Pulmonary artery endothelial cell (primary cell): ENCODE measurements at regions not wholly inside any gene's neighbourhood (a gene's known extent, or its start where the extent isn't known, plus 50 kb on each side); places are given as distances from the start of the nearest gene placed in this dataset.
"Not testable (repeated sequence)": the region's sequence is repeated elsewhere in the genome, so short reads cannot be mapped to it uniquely, and the experiment has no call there.

Experiments used
- DNase-seq: peaks from one replicate; pipeline ENCODE4 v3.0.0-alpha.2; 2011; ENCODE audit warnings: low read depth, low spot score

DNA sequence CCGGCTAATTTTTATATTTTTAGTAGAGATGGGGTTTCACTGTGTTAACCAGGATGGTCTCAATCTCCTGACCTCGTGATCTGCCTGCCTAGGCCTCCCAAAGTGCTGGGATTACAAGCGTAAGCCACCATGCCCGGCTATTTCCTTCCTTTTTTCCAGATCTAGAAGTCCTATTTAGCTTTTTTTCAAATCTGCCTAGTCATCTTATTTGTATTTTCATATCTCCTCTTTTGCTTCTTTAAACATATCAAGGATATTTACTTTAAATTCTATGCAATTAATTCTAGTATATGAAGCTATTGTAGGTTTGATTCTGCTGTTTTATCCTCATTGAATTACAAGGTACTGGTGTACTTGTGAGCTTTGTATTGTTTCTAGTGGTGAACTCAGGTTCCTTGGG is 119.1 kb downstream of the MACIR start:
- DNase-seq, result not testable (repeated sequence)

DNA sequence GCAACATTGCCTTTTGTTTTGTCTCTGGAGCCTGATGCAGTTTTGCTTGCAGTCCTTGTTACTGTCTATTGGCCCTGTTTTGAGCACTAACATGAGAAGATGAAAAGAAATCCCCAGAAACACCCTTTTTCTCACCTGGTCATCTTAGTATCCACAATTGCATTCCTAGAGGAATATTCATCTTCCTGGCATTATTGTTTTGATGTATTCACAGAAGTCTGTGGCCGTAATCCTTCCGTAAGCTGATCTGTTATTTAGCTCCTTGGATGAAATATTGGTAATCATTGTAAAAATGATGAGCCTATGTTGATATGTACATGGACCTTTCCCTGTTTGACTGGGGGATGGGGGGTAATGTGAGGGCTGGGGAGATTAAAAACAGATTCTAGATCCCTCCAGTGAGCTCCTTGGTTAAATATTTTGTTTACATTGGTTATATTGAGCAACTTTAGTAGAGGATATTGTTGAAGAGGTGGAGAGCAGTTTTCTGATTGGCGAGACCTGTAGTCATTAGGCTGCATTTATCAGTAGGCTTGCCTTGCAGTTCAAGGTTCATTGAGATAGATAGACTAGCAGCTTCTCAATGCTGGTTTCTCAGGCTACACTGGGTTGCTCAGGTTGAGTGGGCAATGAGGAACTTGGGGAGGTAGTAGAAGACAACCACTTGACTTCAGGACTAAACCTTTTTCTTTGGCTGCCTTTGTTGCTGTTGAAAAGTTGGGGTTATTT is 117.5 kb downstream of the MACIR start:
- DNase-seq, result no peak

DNA sequence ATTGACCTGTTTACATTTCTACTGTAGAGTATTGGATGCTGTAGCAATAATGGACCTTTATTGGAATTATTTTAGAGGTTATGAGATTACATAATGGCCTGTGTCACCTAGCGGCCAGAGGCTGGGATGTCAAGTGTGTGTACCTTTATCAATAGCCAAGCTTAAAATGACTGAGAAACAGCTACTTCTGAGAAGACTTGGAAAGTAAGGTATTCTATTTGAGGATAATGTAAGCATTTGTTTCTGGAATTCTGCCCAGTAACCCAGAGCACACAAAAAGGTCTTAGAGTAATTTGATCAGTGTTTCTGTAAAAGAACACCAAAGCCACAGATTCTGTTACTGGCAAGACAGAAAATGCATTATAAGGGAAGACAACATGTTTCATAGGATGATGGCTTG is 116.8 kb downstream of the MACIR start:
- no peak for DNase-seq

DNA sequence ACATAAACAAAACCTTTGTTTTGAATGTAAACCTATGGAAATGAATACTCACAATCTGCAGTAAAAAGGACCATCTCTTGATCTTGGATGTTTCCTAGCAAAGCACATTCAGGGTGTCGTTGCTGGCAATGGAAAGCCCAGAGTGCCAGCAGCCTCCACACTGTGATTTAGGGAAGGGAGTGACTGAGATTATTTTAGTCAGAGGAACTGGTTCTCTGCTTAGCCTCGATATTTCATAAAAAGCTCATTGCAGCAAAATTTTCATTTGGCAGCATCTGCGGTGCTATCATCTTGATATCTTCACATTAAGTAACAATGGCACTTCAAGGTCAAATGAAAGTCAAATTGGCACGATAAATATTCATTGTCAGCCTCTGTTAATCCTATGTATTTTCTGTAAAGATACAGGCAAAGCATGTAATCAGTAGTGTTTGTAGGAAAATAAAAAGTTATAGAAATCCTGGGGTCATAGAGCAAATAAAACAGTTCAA is 116.0 kb downstream of the MACIR start:
- DNase-seq, result no peak

DNA sequence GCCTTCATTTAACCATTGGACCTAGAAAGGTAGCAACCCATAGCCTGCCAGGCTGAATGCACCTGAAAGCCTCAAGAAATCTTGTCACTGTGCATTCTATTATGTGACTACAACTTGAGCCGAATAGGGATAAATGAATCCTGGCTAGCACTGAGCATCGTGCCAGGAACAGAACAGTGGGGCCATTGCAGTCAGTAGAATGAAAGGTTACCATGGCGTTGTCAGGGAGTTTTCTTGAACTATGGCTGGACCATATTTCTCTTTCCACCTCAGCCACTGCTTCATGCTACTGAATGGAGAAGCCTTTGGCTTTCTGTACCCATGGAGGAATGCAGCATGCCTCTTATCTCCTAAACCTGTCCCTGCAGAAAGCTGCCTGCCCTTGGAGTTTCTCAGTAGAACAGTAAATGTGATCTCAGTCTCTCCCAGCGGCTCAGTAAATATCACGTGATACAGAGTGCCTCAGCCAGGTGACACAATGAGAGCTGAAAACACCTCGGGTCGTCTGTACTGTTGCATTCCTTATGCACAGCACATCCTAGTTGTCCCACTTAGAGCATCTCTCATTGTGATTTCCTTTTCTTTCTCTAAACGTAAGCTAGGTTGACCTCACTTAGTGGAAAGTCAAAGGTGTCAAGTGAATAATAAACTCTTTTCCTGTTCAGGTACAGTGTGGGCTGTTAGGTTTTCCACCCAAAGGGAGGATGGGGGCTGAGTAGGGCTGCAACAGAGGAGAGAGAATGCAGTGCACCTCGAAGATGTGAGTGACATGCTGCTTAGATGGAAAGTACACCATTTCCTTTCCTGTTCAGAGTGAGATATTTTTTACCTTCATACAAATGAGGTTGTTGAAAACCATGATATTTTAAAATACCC is 115.3 kb downstream of the MACIR start:
- DNase-seq, result no peak

DNA sequence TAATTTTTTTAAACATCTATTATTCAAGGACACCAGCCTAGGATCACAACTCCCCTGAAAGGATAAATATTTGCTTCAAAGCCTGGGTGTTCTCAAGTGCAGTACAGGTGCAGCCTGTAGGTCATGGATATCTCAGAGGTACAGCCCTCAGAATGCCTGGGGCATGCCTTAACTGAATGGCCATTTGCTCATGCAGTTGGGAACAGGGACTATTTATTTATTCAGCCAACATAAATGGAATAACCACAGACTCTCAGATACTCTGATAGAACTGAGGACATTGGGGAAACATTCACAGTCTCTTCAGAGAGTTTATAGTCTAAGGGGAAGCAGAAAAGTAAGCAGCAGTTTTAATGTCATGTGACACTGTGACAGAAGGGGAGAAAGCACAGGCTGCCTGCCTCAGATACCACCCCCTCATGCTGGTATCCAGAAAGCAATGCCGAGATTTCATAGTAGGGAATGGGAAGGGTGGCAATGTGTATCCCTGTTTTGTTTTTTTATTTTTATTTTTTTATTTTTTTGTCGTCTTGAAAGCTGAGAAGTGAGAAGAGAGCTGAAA is 112.6 kb downstream of the MACIR start:
- DNase-seq, result no peak

DNA sequence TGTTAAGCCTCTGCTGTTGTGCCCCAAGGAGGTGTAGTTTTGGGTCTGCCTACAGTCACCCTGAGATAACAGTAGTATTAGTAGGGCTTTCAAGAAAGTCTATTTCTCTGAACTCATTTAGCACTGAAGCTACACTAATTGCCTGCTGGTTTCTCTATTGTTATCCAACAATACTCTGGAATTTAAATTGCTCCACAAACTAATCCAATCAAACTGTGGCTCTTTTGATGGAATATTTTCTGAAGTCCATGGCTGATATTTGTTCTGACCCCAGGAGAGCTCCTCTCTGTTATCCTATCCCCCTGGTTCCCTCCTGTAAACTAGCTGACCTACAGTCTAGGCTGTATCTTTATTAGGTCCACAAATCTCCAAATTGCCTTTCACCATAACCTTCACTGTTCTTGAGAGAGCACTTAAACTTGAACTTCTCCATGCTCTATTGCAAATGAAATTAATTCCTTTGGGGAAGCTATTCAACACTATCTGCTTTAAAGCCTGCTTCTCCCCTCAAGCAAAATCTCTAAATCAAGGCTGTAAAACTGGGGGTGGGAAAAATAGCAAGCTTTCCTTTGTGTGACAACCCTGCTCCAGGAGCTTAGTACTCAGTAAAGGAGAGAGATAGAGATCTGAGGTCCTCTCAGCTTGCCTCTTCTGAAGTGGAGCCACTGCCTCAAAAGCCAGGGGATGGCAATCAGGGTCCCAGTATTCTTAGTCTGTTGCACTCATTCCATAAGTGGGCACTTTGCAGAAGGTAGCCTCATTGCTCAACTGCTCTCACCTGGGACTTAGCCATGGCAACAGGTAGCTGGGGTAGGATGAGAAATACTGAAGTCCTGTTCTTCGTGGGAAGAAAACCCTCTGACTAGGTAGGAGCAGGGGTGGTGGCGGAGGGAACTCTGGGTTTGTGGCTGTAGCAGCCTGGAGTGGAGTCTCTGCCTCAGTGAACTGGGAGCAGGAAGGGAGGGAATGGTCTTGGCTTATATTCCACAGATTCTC is 110.9 kb downstream of the MACIR start:
- DNase-seq, result no peak

DNA sequence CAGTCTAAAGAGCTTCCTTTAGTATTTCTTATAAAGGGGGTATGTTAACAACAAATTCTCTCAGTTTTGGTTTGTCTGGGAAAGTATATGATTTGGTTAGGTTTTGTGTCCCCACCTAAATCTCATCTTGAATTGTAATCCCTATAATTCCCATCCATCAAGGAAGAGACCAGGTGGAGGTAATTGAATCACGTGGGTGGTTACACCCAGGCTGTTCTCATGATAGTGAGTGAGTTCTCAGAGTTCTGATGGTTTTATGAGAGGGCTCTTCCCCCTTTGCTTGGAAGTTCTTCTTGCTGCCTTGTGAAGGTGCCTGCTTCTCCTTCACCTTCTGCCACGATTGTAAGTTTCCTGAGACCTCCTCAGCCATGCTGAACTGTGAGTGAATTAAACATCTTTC is 109.1 kb downstream of the MACIR start:
- no peak for DNase-seq

DNA sequence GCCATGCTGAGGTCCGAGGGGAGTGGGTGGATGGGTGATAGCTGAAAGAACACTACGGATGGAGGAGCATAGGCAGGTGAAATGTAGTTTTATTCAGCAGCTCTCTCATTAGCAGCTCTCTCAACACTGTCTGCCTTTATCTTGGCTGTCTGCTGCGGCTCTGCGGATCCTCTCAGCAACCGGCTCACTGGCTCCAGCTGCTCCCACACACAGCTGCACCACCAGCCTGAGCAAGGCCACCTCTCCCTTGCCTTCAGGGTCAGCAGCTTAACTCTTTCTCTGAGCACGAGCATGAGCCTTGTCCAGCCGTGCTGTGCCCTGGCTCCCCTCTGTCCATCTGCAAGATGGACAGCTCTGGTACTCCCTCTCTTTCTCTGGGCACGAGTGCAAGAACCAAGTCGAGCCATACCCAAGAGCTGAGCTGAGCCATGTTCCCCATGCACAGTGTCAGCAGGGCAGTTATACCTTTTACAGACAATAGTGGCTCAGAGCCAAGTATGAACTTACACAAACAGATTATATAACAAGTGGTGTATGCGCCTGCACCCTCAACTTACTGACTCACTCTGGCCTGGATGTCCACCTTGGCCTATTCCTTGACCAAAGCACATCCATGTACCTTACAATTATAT is 108.5 kb downstream of the MACIR start:
- DNase-seq, result no peak

DNA sequence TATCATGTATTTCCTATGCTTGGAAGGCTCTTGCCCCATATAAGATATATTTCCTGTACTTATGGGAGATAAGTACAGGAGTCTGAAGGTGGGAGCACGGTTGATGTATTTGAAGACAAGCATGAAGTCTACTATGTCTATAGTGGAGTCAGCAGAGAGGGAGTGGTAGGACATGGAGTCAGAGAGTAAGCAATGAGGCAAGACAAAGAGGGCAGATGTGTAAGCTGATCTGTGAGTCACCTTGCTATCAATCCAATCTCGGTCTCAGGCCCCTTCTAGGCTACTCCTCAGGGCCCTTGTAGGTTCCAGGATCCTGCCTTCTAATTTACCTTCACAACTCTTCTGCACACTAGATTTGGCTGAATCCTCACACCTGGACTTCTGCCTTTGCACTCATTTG is 105.5 kb downstream of the MACIR start:
- DNase-seq, result no peak

DNA sequence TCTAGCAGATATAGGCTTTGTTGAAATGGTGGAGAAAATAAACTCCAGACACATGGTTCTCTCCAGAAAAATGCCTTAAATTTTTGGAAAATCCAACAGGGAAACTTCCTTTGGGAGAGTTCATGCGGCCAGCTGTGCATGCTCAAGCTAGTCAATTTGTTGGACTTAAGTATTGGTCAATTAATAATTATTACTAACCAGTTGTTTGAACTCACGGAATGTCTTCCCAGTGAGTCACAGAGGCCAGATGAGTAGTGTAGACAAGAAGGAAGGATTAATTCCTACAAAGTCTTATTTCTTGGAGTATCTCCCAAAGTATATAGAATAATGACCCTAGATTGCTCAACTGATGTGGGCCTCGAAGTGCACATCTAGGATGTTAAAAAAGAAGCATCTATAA is 103.6 kb downstream of the MACIR start:
- no peak for DNase-seq

DNA sequence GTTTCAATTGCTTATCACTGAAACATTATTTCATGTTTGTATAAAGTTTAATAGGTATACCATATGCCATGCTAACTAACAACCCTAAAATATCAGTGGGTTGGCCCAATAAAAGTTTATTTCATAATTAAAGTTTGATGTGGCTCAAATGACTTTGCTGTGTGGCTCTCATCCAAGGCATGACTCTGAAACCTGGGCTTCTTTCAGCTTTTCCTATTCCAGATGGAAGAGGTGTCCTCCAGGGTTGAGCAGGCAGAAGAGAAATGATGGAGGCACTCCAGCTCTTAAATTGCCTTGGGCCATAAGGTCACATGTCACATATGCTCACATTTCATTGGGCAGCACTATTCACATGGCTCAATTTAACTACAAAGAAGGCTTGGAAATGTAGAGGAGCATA is 101.9 kb downstream of the MACIR start:
- DNase-seq, result no peak

DNA sequence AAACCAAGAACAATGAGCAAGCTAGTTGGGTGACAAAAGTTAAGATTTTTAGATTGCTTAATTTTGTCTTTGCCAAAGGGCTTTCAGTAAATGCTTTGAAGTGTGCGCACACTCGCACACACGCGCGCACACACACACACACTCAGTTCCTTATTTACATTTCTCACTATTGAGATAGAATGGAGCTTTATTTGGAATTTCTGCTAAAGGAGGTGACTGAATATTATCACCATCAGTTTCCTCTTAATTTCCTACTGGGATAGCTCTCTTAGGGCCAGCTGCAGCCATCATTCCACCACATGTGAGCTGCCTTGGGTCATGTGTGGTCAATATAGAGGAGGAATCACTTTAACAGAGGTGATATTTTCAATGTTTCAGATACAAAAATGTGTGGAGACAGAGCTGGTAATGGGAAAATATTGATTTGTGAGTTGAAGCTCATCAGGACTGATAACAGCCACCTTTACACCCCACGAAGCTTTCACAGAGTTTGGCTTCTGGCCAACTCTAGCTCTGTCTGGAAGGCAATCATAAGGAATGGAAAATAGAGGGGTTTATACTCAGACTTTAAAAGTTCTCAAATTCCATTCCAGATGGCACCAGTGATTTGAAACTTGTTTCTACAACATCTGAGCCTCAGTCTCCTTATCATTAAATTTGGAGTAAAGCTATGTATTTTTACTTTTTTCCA is 99.9 kb downstream of the MACIR start:
- no peak for DNase-seq

DNA sequence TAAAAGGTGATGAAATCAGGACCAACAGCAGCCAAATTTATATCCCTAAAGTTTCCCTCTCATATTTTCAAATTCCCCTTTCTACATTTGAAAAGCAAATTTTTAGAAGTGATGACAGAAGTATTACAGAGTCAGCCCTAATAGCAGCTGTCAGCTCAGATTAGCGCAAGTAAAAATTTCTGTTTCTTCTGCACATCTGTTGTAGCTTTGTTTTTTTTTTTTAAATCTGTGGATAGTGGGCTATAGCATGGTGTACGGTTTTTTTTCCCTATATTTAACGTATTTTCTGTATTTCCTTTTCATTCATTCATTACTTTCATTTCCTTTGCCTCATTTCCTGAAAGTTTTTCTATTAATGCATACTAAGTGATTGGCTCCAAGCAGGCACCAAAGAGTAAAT is 99.1 kb downstream of the MACIR start:
- no peak for DNase-seq

DNA sequence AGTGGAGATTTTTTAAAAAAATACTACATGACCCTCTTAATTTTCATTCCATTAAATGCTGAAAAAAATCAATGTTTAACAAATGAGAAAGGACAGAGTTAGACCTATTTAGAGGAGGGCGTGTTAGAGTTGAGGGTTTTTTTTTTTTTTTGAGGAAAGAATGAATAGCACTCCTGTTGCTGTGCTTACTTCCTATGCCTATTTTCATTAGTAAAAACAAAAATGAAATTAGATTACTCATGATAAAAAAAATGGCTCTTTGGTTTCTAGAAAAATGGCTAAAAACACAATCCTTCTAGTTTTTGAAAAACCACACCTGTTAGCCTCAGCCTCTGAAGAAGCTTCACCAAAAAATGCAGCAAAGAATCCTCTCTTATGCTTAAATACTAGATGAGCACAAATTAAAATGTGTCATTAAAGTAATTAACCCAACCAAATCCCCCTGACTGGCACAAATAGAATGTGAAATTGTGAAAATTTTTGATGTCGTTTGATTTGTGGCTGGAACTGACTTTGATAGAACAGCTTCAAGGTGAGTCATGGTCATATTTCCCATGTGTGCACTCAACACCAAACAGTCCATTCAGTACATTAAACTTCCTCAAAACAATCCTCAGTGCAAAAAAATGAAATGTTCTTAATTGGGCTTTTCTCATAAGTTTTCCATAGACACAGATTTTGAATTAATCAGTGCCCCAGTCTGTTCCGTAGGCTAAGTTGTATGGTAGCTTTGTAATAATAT is 98.0 kb downstream of the MACIR start:
- DNase-seq, result no peak

DNA sequence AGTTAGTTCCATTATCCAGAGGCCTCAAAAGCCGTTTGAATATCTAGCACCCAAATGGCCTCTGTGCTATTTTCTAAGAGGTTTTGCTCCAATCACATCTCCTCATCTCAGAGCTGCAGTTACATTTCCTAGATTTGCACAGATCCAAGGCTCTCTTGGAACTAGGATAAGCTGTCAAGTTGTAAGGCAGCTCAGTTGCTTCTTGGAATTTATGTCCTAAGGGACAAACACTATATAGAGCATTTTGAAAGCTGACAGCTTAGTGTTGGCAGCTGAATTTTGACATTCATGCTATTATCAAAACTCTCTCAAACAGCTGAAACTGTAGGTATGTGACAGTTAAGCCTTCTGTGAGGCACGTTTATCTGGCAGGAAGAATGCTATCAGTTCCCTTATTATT is 97.0 kb downstream of the MACIR start:
- no peak for DNase-seq

DNA sequence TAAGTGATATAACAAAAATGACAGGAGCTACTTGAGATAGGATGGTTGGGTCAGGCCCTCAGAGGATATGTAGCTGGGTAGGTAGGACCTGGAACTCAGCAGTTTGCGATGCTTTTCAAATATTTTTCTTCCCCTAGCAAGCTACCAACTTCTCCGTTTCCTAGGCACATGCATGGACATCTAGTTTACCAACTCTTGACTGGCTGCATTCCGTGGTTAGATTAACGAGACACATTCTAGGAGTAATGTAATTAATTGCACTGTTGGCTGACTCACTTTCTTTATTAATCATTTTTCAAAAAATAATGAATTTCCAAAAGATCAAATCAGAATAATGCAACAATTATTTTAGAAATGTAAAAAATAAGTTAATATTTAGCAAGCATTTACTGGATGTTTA is 95.9 kb downstream of the MACIR start:
- no peak for DNase-seq

DNA sequence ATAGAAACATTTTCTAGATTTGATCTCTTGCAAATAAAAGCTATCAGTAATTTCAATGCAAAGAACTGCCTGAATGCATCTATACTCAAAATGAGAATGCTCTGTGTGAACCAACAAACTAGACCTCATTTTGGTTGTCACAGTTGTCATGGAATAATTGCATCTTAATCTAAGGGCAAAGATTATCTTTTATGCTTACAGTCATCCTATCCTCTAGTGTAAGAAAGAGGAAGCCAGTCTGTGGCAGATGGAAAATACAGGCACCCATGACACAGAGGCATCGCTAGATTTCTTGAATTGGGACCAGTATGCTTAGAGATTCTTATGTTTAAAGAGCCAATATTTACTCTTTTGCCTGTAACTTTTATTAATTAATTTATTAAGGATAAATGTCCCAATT is 95.0 kb downstream of the MACIR start:
- no peak for DNase-seq

DNA sequence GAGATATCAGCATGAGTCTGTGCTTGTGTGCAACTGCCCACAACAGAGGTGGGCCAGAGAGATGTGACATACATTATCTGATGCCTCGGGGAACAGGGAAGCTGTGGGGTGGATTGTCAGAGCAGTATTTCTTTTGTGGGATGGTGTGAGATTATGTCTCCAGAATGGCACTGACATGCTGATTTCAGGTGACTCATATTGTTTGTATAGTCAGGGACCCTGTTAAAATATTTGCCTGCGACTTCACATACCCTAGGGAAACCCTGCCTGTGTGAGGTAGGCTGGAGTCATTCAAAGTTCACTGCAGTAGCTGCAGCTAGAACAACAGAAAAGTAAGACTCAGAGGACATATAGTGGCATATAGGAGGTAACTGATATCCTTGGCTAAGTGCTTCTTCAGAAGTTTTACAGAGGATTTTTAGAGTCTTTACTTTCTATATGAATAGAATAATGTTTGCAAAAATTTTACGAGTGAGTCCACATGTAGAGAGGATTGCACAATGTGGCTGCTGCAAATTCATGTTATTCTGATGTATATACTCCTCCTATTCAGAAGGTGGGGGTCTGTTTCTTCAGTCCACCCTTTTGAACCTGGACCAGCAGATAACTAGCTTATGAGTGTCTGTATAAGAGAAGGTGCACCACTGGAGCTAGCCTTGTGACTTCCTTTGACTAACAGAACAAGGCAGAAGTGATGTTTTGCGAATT is 89.3 kb downstream of the MACIR start:
- no peak for DNase-seq
